SK-N-SH (cell line): ENCODE measurements at regions not wholly inside any gene's neighbourhood (a gene's known extent, or its start where the extent isn't known, plus 50 kb on each side); places are given as distances from the start of the nearest gene placed in this dataset.

Experiments
- CTCF ChIA-PET: fragments of 300-600, 350-600 bp; formaldehyde crosslinking; extraction: SDS; loops from one replicate; lab custom pipeline; 2021; lab: Yijun Ruan, JAX
- POLR2A ChIA-PET: fragments of 350-600 bp; sonication (Branson Sonifier 250); formaldehyde crosslinking; extraction: SDS; loops from one replicate; lab custom pipeline; 2020; ENCODE audit warnings: antibody characterized with exemption, inconsistent platforms; lab: Yijun Ruan, JAX
- DNase-seq: peaks from one replicate; pipeline ENCODE4 v3.0.0; 2012
- H2AFZ ChIP-seq: fragments of 200-600 bp; sonication (generic); 2 replicates; pipeline ENCODE4 v1.8.1; 2016; ENCODE audit warnings: antibody characterized with exemption, mild to moderate bottlenecking, low read depth
- H3F3A ChIP-seq: fragments of 200-600 bp; sonication (generic); replicated peaks from 2 replicates; pipeline ENCODE3; 2016; ENCODE audit warnings: antibody characterized with exemption, mild to moderate bottlenecking; ENCODE audit not compliant: insufficient read depth
- H3K27ac ChIP-seq, 2 experiments: fragments of 200-500 bp in 1 of 2; fragments of 200-600 bp in 1 of 2; sonication (Bioruptor generic) in 1 of 2; sonication (generic), shearing (Covaris generic) in 1 of 2; 2 replicates each; pipeline versions ENCODE4 v1.5.1 to v1.6.1; 2014 to 2016; ENCODE audit warnings: low read depth in 2 of 2, inconsistent platforms in 1 of 2, low read length in 1 of 2, mild to moderate bottlenecking in 1 of 2, mixed read lengths in 1 of 2
- H3K27me3 ChIP-seq: fragments of 200-600 bp; sonication (generic), shearing (Covaris generic); 2 replicates; pipeline ENCODE4 v1.6.1; 2016; ENCODE audit warnings: mixed run types; ENCODE audit not compliant: insufficient read depth
- H3K36me3 ChIP-seq, 2 experiments: fragments of 200-500 bp in 1 of 2; fragments of 200-600 bp in 1 of 2; sonication (Bioruptor generic) in 1 of 2; sonication (generic) in 1 of 2; replicated peaks in 1 of 2; 2 replicates each; pipeline versions ENCODE3 to v1.5.1; 2014 to 2016; ENCODE audit warnings: low read length in 1 of 2, mild to moderate bottlenecking in 1 of 2; ENCODE audit not compliant: insufficient read depth in 2 of 2, control insufficient read depth in 1 of 2
- H3K4me1 ChIP-seq, 2 experiments: fragments of 200-500 bp in 1 of 2; fragments of 200-600 bp in 1 of 2; sonication (Bioruptor generic) in 1 of 2; sonication (generic), shearing (Covaris generic) in 1 of 2; 2 replicates each; pipeline versions ENCODE4 v1.5.1 to v1.6.1; 2014 to 2016; ENCODE audit warnings: low read depth in 1 of 2, low read length in 1 of 2, mixed run types in 1 of 2; ENCODE audit not compliant: insufficient read depth in 2 of 2, control insufficient read depth in 1 of 2
- H3K4me2 ChIP-seq: fragments of 200-600 bp; sonication (generic), shearing (Covaris generic); 2 replicates; pipeline ENCODE4 v1.6.1; 2017; ENCODE audit warnings: mixed run types
- H3K4me3 ChIP-seq, 2 experiments: fragments of 200-500 bp in 1 of 2; fragments of 200-600 bp in 1 of 2; sonication (Bioruptor generic) in 1 of 2; sonication (generic), shearing (Covaris generic) in 1 of 2; 2 replicates each; pipeline versions ENCODE4 v1.5.1 to v1.8.1; 2014 to 2016; ENCODE audit warnings: low read depth in 2 of 2, inconsistent platforms in 1 of 2, low read length in 1 of 2, mild to moderate bottlenecking in 1 of 2, mixed read lengths in 1 of 2, moderate library complexity in 1 of 2
- H3K79me2 ChIP-seq: fragments of 200-600 bp; sonication (generic); 2 replicates; pipeline ENCODE4 v1.8.1; 2017; ENCODE audit warnings: mild to moderate bottlenecking; ENCODE audit not compliant: insufficient read depth
- H3K9ac ChIP-seq: fragments of 200-600 bp; sonication (generic); 2 replicates; pipeline ENCODE4 v1.6.1; 2017; ENCODE audit warnings: mixed run types
- H3K9me2 ChIP-seq: fragments of 200-600 bp; sonication (generic); 2 replicates; pipeline ENCODE4 v1.6.1; 2017; ENCODE audit warnings: mixed run types
- H3K9me3 ChIP-seq: fragments of 200-600 bp; sonication (generic); 2 replicates; pipeline ENCODE4 v1.6.1; 2017; ENCODE audit warnings: mixed run types, mild to moderate bottlenecking, moderate library complexity
- H4K20me1 ChIP-seq: fragments of 200-600 bp; sonication (generic); 2 replicates; pipeline ENCODE4 v1.6.1; 2017; ENCODE audit warnings: mild to moderate bottlenecking, mixed run types; ENCODE audit not compliant: insufficient read depth
- CHD2 ChIP-seq: fragments of 150-350 bp; IDR thresholded peaks from 2 replicates; pipeline ENCODE4 v1.6.1; 2018; ENCODE audit warnings: low read length; ENCODE audit not compliant: partially characterized antibody
- ELF1 ChIP-seq: IDR thresholded peaks from 2 replicates; pipeline ENCODE4 v1.4.0; 2012
- FOXM1 ChIP-seq: IDR thresholded peaks from 2 replicates; pipeline ENCODE4 v1.4.0; 2012; ENCODE audit warnings: low read depth, mild to moderate bottlenecking
- MXI1 ChIP-seq: IDR thresholded peaks from 2 replicates; pipeline ENCODE4 v1.6.1; 2012; ENCODE audit warnings: mild to moderate bottlenecking, low read depth, low read length, improper control_type of control experiment
- NRF1 ChIP-seq: IDR thresholded peaks from 2 replicates; pipeline ENCODE4 v1.6.1; 2012; ENCODE audit warnings: low read depth, mild to moderate bottlenecking, low read length
- POLR2AphosphoS5 ChIP-seq: IDR thresholded peaks from 2 replicates; pipeline ENCODE4 v1.6.1; 2012; ENCODE audit warnings: low read depth, low read length
- RAD21 ChIP-seq: IDR thresholded peaks from 2 replicates; pipeline ENCODE4 v1.6.1; 2012; ENCODE audit warnings: mild to moderate bottlenecking, low read length
- RFX5 ChIP-seq: IDR thresholded peaks from 2 replicates; pipeline ENCODE4 v1.6.1; 2012; ENCODE audit warnings: mild to moderate bottlenecking, improper control_type of control experiment, low read length
- RXRA ChIP-seq: IDR thresholded peaks from 2 replicates; pipeline ENCODE4 v1.4.0; 2012; ENCODE audit warnings: low read depth, mild to moderate bottlenecking, borderline replicate concordance
- SIN3A ChIP-seq: IDR thresholded peaks from 2 replicates; pipeline ENCODE4 v1.6.1; 2012; ENCODE audit warnings: low read depth, mild to moderate bottlenecking, low read length, moderate library complexity, borderline replicate concordance
- TAF1 ChIP-seq: IDR thresholded peaks from 2 replicates; pipeline ENCODE4 v1.6.1; 2012; ENCODE audit warnings: low read depth, mild to moderate bottlenecking, low read length, moderate library complexity, borderline replicate concordance
- TCF12 ChIP-seq: IDR thresholded peaks from 2 replicates; pipeline ENCODE4 v1.4.0; 2012
- TEAD4 ChIP-seq: IDR thresholded peaks from 2 replicates; pipeline ENCODE4 v1.4.0; 2012; ENCODE audit warnings: mild to moderate bottlenecking, borderline replicate concordance; ENCODE audit not compliant: insufficient read depth
- WGBS: methylation state at CpG from one replicate; pipeline ENCODE4 v1.1.6; 2017; ENCODE audit warnings: low lambda C conversion rate; 5-methylcytosine and 5-hydroxymethylcytosine counted together
- TF ChIP-seq, protein P1 (sequence below): IDR thresholded peaks from 2 replicates; pipeline ENCODE4 v1.4.0; 2012; ENCODE audit warnings: low read depth
- TF ChIP-seq, protein P2 (sequence below): IDR thresholded peaks from 2 replicates; pipeline ENCODE4 v1.6.1; 2012; ENCODE audit warnings: mild to moderate bottlenecking, low read depth, low read length, moderate library complexity
- TF ChIP-seq, protein P3 (sequence below): fragments of 200-600 bp; sonication (generic); IDR thresholded peaks from 2 replicates; pipeline ENCODE4 v1.6.1; 2017; ENCODE audit warnings: antibody characterized with exemption, mild to moderate bottlenecking, moderate library complexity

DNA sequence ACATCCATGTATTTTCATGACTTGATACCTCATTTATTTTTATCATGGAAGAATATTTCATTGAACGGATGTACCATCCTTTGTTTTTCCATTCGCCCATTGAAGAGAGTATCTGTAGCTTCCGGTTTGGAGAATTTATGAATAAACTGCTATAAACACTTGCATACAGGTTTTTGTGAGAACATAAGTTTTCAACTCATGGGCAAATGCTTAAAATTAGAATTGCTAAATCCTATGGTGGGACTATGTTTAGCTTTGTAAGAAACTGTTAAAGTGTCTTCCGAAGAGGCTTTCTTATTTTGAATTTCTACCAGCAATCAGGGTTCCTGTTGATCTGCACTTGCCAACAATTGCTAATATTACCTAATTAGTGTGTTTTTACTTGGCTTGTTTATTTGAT is 938.9 kb downstream of the TDRD15 start:
- Histone ChIP-seq H3K4me2 (no peak overlapping the region), H3F3A (no peaks in the 10 kb centered on the region), H3K27ac (no peak overlapping the region), H3K4me3 (no peak overlapping the region), H3K9me2 (peaks cover 3% of the 10 kb centered on the region; the same call in 1 of the 2 replicates), H3K36me3 (no peaks in the 10 kb centered on the region), H2AFZ (no peak overlapping the region), H3K4me1 (no peaks in the 10 kb centered on the region), H4K20me1 (no peaks in the 10 kb centered on the region), H3K9ac (no peak overlapping the region), H3K79me2 (no peaks in the 10 kb centered on the region), H3K9me3 (peaks cover 4% of the 10 kb centered on the region; the same call in 1 of the 2 replicates), H3K27me3 (no peaks in the 10 kb centered on the region)
- DNase-seq = no peak
- 46% methylated on average over 4 of the region's 4 CpGs for WGBS
- CTCF ChIA-PET = no interaction called here
- no peak for TF ChIP-seq SIN3A
- POLR2A ChIA-PET = no interaction called here

DNA sequence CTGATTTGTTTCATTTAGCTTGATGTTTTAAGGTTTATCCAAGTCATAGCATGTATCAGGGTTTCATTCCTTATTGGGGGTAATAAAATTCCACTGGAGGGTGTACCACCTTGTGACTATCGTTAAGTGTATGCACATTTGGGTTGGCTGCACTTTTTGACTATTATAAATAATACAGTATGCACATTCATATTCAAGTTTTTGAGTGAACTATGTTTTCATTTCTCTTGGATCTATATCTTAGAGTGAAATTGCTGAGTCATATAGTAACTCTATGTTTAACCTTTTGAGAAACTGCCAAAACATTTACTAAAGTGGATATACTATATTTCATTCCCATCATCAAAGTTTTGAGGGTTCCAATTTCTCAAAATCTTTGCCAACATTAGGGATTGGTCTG is 952.7 kb downstream of the TDRD15 start:
- Histone ChIP-seq H3F3A (no peaks in the 10 kb centered on the region), H3K79me2 (no peaks in the 10 kb centered on the region), H3K9me2 (0 out of 2 replicates have a peak, but pooled peaks cover 4% of the 10 kb centered on the region), H4K20me1 (no peaks in the 10 kb centered on the region), H3K36me3 (no peaks in the 10 kb centered on the region), H3K4me2 (no peak overlapping the region), H3K27ac (no peak overlapping the region), H3K9ac (no peak overlapping the region), H2AFZ (no peak overlapping the region), H3K27me3 (no peaks in the 10 kb centered on the region), H3K9me3 (no peaks in the 10 kb centered on the region), H3K4me1 (no peaks in the 10 kb centered on the region), H3K4me3 (no peak overlapping the region)
- WGBS = 18% methylated on average over 1 of the region's 1 CpG
- DNase-seq = no peak
- ChIA-PET POLR2A (no interaction called here), CTCF (interaction anchor here (0.9 kb wide), 1 partner anchor 36 kb away, joined by 3 read pairs; no protein-coding TSS in a partner anchor)
- TF ChIP-seq RAD21 = no peak
- TF ChIP-seq TAF1 = no peak
- TF ChIP-seq NRF1 = no peak
- TF ChIP-seq CHD2 = no peak
- TF ChIP-seq POLR2AphosphoS5 = no peak
- TF ChIP-seq, protein P1, sequence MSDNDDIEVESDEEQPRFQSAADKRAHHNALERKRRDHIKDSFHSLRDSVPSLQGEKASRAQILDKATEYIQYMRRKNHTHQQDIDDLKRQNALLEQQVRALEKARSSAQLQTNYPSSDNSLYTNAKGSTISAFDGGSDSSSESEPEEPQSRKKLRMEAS = no peak
- no peak for TF ChIP-seq TCF12
- no peak for TF ChIP-seq RFX5
- TF ChIP-seq ELF1 = no peak
- TF ChIP-seq, protein P2, sequence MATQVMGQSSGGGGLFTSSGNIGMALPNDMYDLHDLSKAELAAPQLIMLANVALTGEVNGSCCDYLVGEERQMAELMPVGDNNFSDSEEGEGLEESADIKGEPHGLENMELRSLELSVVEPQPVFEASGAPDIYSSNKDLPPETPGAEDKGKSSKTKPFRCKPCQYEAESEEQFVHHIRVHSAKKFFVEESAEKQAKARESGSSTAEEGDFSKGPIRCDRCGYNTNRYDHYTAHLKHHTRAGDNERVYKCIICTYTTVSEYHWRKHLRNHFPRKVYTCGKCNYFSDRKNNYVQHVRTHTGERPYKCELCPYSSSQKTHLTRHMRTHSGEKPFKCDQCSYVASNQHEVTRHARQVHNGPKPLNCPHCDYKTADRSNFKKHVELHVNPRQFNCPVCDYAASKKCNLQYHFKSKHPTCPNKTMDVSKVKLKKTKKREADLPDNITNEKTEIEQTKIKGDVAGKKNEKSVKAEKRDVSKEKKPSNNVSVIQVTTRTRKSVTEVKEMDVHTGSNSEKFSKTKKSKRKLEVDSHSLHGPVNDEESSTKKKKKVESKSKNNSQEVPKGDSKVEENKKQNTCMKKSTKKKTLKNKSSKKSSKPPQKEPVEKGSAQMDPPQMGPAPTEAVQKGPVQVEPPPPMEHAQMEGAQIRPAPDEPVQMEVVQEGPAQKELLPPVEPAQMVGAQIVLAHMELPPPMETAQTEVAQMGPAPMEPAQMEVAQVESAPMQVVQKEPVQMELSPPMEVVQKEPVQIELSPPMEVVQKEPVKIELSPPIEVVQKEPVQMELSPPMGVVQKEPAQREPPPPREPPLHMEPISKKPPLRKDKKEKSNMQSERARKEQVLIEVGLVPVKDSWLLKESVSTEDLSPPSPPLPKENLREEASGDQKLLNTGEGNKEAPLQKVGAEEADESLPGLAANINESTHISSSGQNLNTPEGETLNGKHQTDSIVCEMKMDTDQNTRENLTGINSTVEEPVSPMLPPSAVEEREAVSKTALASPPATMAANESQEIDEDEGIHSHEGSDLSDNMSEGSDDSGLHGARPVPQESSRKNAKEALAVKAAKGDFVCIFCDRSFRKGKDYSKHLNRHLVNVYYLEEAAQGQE = no peak
- TF ChIP-seq, protein P3, sequence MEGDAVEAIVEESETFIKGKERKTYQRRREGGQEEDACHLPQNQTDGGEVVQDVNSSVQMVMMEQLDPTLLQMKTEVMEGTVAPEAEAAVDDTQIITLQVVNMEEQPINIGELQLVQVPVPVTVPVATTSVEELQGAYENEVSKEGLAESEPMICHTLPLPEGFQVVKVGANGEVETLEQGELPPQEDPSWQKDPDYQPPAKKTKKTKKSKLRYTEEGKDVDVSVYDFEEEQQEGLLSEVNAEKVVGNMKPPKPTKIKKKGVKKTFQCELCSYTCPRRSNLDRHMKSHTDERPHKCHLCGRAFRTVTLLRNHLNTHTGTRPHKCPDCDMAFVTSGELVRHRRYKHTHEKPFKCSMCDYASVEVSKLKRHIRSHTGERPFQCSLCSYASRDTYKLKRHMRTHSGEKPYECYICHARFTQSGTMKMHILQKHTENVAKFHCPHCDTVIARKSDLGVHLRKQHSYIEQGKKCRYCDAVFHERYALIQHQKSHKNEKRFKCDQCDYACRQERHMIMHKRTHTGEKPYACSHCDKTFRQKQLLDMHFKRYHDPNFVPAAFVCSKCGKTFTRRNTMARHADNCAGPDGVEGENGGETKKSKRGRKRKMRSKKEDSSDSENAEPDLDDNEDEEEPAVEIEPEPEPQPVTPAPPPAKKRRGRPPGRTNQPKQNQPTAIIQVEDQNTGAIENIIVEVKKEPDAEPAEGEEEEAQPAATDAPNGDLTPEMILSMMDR = no peak
- TF ChIP-seq TEAD4 = no peak
- no peak for TF ChIP-seq MXI1
- no peak for TF ChIP-seq FOXM1
- no peak for TF ChIP-seq RXRA
